Endodermal cell (in vitro differentiated cells): ENCODE measurements at regions not wholly inside any gene's neighbourhood (a gene's known extent, or its start where the extent isn't known, plus 50 kb on each side); places are given as distances from the start of the nearest gene placed in this dataset.

Experiments
- DNase-seq: peaks from one replicate; pipeline ENCODE4 v3.0.0-alpha.2; 2017
- H3K27ac ChIP-seq: 2 replicates; pipeline ENCODE4 v1.5.1; 2013; ENCODE audit warnings: mild to moderate bottlenecking, low read depth, low read length, moderate library complexity
- H3K27me3 ChIP-seq: 2 replicates; pipeline ENCODE4 v1.6.1; 2013; ENCODE audit warnings: mild to moderate bottlenecking, low read length, moderate library complexity; ENCODE audit not compliant: insufficient read depth, control insufficient read depth, poor library complexity, severe bottlenecking
- H3K36me3 ChIP-seq: 2 replicates; pipeline ENCODE4 v1.7.0; 2013; ENCODE audit warnings: mild to moderate bottlenecking, low read length, moderate library complexity; ENCODE audit not compliant: control insufficient read depth, insufficient read depth
- H3K4me1 ChIP-seq: one replicate; pipeline ENCODE4 v1.7.0; 2013; ENCODE audit warnings: low read length; ENCODE audit not compliant: control insufficient read depth, insufficient read depth
- H3K4me3 ChIP-seq: 2 replicates; pipeline ENCODE4 v1.5.1; 2013; ENCODE audit warnings: mild to moderate bottlenecking, low read length, moderate library complexity
- H3K9ac ChIP-seq: 2 replicates; pipeline ENCODE4 v1.6.1; 2013; ENCODE audit warnings: mild to moderate bottlenecking, low read length, moderate library complexity; ENCODE audit not compliant: poor library complexity, severe bottlenecking; ENCODE audit errors: extremely low read depth
- H3K9me3 ChIP-seq: 2 replicates; pipeline ENCODE4 v1.6.1; 2013; ENCODE audit warnings: mild to moderate bottlenecking, low read length, moderate library complexity; ENCODE audit not compliant: control insufficient read depth
- H3K27ac Mint-ChIP-seq: 2 replicates; pipeline ENCODE4 v1.8.0; 2020; ENCODE audit warnings: mixed read lengths
- H3K27me3 Mint-ChIP-seq: 2 replicates; pipeline ENCODE4 v1.8.0; 2021; ENCODE audit warnings: mild to moderate bottlenecking, mixed read lengths; ENCODE audit not compliant: insufficient read depth
- H3K36me3 Mint-ChIP-seq: 2 replicates; pipeline ENCODE4 v1.8.0; 2020; ENCODE audit warnings: low read depth, mixed read lengths
- H3K4me1 Mint-ChIP-seq: 2 replicates; pipeline ENCODE4 v1.8.0; 2020; ENCODE audit warnings: mixed read lengths
- H3K4me3 Mint-ChIP-seq: 2 replicates; pipeline ENCODE4 v1.8.0; 2020; ENCODE audit warnings: mild to moderate bottlenecking, moderate library complexity, mixed read lengths
- H3K9me3 Mint-ChIP-seq: 2 replicates; pipeline ENCODE4 v1.8.0; 2020; ENCODE audit warnings: mild to moderate bottlenecking, mixed read lengths
- CTCF ChIP-seq: fragments of 200-600 bp; sonication (generic); conservative IDR thresholded peaks from 2 replicates; pipeline ENCODE4 v1.5.0; 2021; ENCODE audit warnings: antibody characterized with exemption, mild to moderate bottlenecking
- WGBS, 2 experiments: methylation state at CpG; one replicate each; pipeline versions ENCODE4 v1.1.5 to v1.1.7; 2013; ENCODE audit warnings: missing lambda C conversion rate in 2 of 2, mixed read lengths in 1 of 2; ENCODE audit not compliant: insufficient coverage in 1 of 2, insufficient read length in 1 of 2; 5-methylcytosine and 5-hydroxymethylcytosine counted together

GRCh38 chr2:194706179-194706578 lies 950.8 kb upstream of the SLC39A10 start:
- Mint-ChIP-seq H3K9me3 (no peaks in the 10 kb centered on the region), H3K36me3 (no peaks in the 10 kb centered on the region), H3K27me3 (no peaks in the 10 kb centered on the region), H3K4me1 (no peaks in the 10 kb centered on the region), H3K4me3 (no peak overlapping the region), H3K27ac (no peak overlapping the region)
- Histone ChIP-seq H3K36me3 (no peaks in the 10 kb centered on the region), H3K27me3 (no peaks in the 10 kb centered on the region), H3K4me3 (no peak overlapping the region), H3K9ac (no peak overlapping the region), H3K9me3 (no peaks in the 10 kb centered on the region), H3K27ac (no peak overlapping the region), H3K4me1 (no peaks in the 10 kb centered on the region)
- no peak for TF ChIP-seq CTCF
- 54 to 100% methylated on average over 1 to 2 of the region's 2 CpGs for WGBS, 2 experiments
- no peak for DNase-seq

- Histone ChIP-seq H3K27me3 (no peaks in the 10 kb centered on the region), H3K9ac (no peak overlapping the region), H3K27ac (no peak overlapping the region), H3K4me3 (no peak overlapping the region), H3K9me3 (no peaks in the 10 kb centered on the region), H3K36me3 (no peaks in the 10 kb centered on the region), H3K4me1 (no peaks in the 10 kb centered on the region)
- DNase-seq: no peak
- Mint-ChIP-seq H3K4me3 (no peak overlapping the region), H3K27ac (no peak overlapping the region), H3K4me1 (no peaks in the 10 kb centered on the region), H3K27me3 (no peaks in the 10 kb centered on the region), H3K36me3 (no peaks in the 10 kb centered on the region), H3K9me3 (no peaks in the 10 kb centered on the region)
- no peak for TF ChIP-seq CTCF
- 73 to 89% methylated on average over 1 to 2 of the region's 2 CpGs for WGBS, 2 experiments
Observed at GRCh38 chr2:194705398-194705797, 951.6 kb upstream of the SLC39A10 start.

- no peak overlapping the region for H3K9ac ChIP-seq
- no peak overlapping the region for H3K27ac ChIP-seq
- H3K27me3 ChIP-seq: no peaks in the 10 kb centered on the region
- Mint-ChIP-seq H3K4me3 (no peak overlapping the region), H3K27ac (no peak overlapping the region), H3K36me3 (no peaks in the 10 kb centered on the region), H3K9me3 (no peaks in the 10 kb centered on the region), H3K27me3 (no peaks in the 10 kb centered on the region), H3K4me1 (no peaks in the 10 kb centered on the region)
- no peak overlapping the region for H3K4me3 ChIP-seq
- DNase-seq: no peak
- no peak for TF ChIP-seq CTCF
- H3K36me3 ChIP-seq: no peaks in the 10 kb centered on the region
- H3K9me3 ChIP-seq: no peaks in the 10 kb centered on the region
- H3K4me1 ChIP-seq: no peaks in the 10 kb centered on the region
Observed at GRCh38 chr2:194700726-194701125, 956.3 kb upstream of the SLC39A10 start.
